ENCODE measurements at regions not wholly inside any gene's neighbourhood (a gene's known extent, or its start where the extent isn't known, plus 50 kb on each side); places are given as distances from the start of the nearest gene placed in this dataset.

DNA sequence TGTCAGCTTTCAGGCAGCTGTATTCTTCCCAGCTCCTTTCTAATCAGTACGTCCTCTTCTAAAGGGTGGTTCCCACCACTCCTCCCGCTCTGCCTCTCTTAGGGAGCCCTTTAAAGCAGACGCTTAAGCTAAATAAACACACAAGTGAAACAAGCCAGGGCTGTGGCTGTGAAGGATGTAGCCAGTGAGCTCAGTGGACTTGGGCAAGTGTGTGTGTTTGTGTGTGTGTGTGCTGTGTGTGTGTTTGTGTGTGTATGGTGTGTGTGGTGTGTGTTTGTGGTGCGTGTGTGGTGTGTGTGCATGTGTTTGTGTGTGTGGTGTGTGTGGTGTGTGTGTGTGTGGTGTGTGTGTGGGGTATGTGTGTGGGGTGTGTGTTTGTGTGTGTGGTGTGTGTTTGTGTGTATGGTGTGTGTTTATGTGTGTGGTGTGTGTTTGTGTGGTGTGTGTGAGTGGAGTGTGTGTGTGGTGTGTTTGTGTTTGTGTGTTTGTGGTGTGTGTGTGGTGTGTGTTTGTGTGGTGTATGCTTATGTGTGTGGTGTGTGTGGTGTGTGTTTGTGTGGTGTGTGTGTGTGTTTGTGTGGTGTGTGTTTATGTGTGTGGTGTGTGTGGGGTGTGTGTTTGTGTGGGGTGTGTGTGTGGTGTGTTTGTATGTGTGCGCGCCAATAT is 283.3 kb downstream of the PTTG2 start:
- TF ChIP-seq, protein P1, sequence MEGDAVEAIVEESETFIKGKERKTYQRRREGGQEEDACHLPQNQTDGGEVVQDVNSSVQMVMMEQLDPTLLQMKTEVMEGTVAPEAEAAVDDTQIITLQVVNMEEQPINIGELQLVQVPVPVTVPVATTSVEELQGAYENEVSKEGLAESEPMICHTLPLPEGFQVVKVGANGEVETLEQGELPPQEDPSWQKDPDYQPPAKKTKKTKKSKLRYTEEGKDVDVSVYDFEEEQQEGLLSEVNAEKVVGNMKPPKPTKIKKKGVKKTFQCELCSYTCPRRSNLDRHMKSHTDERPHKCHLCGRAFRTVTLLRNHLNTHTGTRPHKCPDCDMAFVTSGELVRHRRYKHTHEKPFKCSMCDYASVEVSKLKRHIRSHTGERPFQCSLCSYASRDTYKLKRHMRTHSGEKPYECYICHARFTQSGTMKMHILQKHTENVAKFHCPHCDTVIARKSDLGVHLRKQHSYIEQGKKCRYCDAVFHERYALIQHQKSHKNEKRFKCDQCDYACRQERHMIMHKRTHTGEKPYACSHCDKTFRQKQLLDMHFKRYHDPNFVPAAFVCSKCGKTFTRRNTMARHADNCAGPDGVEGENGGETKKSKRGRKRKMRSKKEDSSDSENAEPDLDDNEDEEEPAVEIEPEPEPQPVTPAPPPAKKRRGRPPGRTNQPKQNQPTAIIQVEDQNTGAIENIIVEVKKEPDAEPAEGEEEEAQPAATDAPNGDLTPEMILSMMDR (IDR thresholded peaks at IDR 0.05): no peak
- peak overlapping the region; percentile 97 for H3K27ac Mint-ChIP-seq
- peaks cover 39% of the 10 kb centered on the region for H3K4me1 Mint-ChIP-seq
- H3K4me3 Mint-ChIP-seq: peak overlapping the region; percentile 1
- no peaks in the 10 kb centered on the region for H3K27me3 Mint-ChIP-seq (ENCODE audit: low read depth, poor library complexity)
- H3K9me3 Mint-ChIP-seq: peaks cover 42% of the 10 kb centered on the region
- no peak for DNase-seq
- peaks cover 16% of the 10 kb centered on the region for H3K36me3 Mint-ChIP-seq (ENCODE audit: low read depth)

DNA sequence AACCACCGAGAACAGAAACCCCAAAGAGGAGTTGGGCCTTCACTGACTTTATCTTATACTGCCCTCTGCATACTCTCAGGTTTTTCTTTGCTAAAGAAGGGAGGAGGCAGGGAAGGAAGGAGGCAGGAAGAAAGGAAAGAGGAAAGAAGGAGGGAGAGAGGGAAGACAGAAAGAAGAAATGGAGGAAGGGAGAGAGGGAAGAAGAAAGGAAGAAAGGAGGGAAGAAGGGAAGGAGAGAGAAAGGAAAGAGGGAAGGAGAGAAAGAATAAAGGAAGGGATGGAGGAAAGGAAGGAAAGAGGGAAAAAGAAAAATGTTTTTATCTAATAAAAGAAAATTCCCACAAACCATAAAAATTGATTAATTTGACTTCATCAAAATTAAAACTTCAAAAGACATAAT is 294.6 kb downstream of the PTTG2 start:
- DNase-seq: no peak
- peaks cover 26% of the 10 kb centered on the region for H3K36me3 Mint-ChIP-seq (ENCODE audit: low read depth)
- no peak overlapping the region for H3K27ac Mint-ChIP-seq
- peaks cover 3% of the 10 kb centered on the region for H3K27me3 Mint-ChIP-seq (ENCODE audit: low read depth, poor library complexity)
- TF ChIP-seq, protein P1 (IDR thresholded peaks at IDR 0.05): no peak
- H3K9me3 Mint-ChIP-seq: peaks cover 56% of the 10 kb centered on the region
- H3K4me3 Mint-ChIP-seq: no peak overlapping the region
- no peaks in the 10 kb centered on the region for H3K4me1 Mint-ChIP-seq

DNA sequence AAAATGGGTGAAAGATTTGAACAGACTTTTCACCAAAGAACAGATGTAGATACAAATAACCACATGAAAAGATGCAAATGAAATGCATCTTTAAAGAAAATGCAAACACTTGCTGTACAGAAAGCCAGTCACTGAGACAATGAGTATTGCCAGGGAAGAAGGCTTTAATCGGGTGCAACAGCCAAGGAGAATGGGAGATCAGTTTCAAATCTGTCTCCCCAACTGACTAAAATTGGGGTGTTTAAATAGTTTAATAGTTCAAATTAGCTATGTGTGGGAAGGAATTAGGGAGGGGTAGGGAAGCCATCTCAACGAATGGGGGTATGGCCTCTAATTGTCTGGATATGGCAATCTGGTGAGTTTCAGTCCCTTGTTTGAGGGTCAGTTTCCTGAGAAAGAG is 295.4 kb downstream of the PTTG2 start:
- TF ChIP-seq, protein P1 (IDR thresholded peaks at IDR 0.05): no peak
- Mint-ChIP-seq H3K36me3 (ENCODE audit: low read depth) (peaks cover 20% of the 10 kb centered on the region), H3K9me3 (peaks cover 49% of the 10 kb centered on the region), H3K27ac (no peak overlapping the region), H3K27me3 (ENCODE audit: low read depth, poor library complexity) (peaks cover 3% of the 10 kb centered on the region), H3K4me3 (no peak overlapping the region), H3K4me1 (no peaks in the 10 kb centered on the region)
- DNase-seq: no peak

DNA sequence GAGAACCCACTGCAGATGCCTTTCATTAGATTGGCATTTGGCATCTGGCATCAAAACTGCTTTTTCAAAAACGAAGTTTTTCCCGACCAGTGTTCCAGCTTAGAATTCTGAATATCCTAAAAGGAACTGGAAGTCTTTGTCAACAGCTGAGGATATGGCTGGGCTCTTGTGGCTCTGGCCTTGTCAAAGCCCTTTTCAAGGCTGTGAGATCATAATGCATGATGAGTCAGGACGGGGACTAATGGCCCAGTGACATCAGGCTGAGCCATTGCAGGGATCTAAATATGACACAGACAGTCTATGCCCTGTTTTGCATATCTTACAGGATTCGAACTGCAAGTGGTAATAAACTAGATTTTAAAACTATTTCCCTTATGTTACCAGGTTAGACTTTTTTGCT is 306.4 kb downstream of the PTTG2 start:
- Mint-ChIP-seq H3K27me3 (ENCODE audit: low read depth, poor library complexity) (peaks cover 6% of the 10 kb centered on the region), H3K36me3 (ENCODE audit: low read depth) (no peaks in the 10 kb centered on the region), H3K4me3 (no peak overlapping the region), H3K27ac (peak overlapping the region; percentile 32), H3K4me1 (peaks cover 42% of the 10 kb centered on the region), H3K9me3 (peaks cover 8% of the 10 kb centered on the region)
- TF ChIP-seq, protein P1 (IDR thresholded peaks at IDR 0.05): no peak
- DNase-seq: no peak

DNA sequence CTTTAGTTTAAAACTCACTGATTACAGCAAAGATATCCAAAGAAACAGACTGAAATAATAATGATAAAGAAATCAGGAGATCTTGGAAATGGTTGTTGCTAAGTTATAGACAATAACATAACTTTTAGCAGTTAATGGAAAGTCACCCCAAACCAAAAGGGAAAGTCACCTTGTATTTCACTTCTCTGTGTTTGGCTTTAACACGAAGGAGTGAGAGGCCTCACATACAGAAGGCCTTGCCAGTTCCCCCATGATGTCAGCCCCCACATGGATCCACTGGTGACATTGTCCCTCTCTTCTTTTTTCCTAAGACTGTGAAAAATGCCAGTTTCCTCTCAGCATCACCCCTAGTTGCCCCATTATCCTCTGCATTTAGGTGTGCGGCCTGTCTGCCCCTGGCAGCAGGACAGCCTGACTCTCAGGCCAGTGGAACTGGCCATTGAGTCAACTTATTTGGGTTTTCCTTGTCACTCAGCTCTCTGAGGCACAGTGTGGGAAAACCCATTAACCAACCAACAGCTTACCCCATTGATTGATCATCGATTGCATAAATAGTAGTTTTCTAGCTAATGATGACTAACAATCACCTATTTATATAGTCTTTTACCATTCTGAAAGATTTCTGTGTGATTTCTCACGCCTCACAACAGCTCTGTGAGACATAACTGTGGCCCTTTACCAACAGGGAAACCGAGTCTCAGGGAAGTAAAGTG is 308.1 kb downstream of the PTTG2 start:
- Mint-ChIP-seq H3K4me3 (no peak overlapping the region), H3K4me1 (peaks cover 53% of the 10 kb centered on the region), H3K9me3 (peaks cover 2% of the 10 kb centered on the region), H3K27ac (no peak overlapping the region), H3K36me3 (ENCODE audit: low read depth) (no peaks in the 10 kb centered on the region), H3K27me3 (ENCODE audit: low read depth, poor library complexity) (peaks cover 6% of the 10 kb centered on the region)
- no peak for DNase-seq
- TF ChIP-seq, protein P1 (IDR thresholded peaks at IDR 0.05): no peak

DNA sequence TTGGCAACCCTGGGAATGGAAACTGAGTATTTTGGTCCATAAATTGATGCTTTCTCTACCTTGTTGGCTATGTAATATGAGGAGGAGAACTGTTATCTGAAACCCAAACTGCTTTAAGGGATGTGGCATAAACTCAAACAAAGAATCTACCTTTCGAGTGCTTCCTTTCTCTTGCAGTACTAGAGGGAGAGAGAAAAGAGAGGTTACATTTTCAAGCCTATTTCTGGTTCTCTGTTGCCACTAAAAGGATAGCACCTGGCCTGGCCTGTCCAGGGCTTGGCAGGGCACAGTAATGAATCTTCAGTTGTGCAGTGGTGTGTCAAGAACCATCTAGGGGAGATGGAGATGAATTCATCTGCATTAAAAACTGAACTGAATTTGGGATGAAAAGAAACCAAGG is 308.6 kb downstream of the PTTG2 start:
- H3K36me3 Mint-ChIP-seq (ENCODE audit: low read depth): no peaks in the 10 kb centered on the region
- peaks cover 6% of the 10 kb centered on the region for H3K27me3 Mint-ChIP-seq (ENCODE audit: low read depth, poor library complexity)
- no peaks in the 10 kb centered on the region for H3K9me3 Mint-ChIP-seq
- H3K27ac Mint-ChIP-seq: peak overlapping the region; percentile 39
- TF ChIP-seq, protein P1 (IDR thresholded peaks at IDR 0.05): no peak
- DNase-seq: no peak
- peaks cover 58% of the 10 kb centered on the region for H3K4me1 Mint-ChIP-seq
- H3K4me3 Mint-ChIP-seq: no peak overlapping the region
